Stomach (tissue), 4 donors: ENCODE measurements at regions not wholly inside any gene's neighbourhood (a gene's known extent, or its start where the extent isn't known, plus 50 kb on each side); places are given as distances from the start of the nearest gene placed in this dataset.

Experiments
- CTCF ChIP-seq, 7 experiments: fragments of 450-650 bp in 4 of 7; fragments of 200-600 bp in 3 of 7; sonication (generic) in 3 of 7; IDR thresholded peaks; one replicate each; pipeline ENCODE4 v1.5.1; 2016 to 2019; ENCODE audit warnings: antibody characterized with exemption in 7 of 7, control low read depth in 2 of 7, mild to moderate bottlenecking in 1 of 7
- EP300 ChIP-seq: sonication (generic); formaldehyde crosslinking; IDR thresholded peaks from one replicate; pipeline ENCODE4 v1.6.1; 2017; ENCODE audit warnings: antibody characterized with exemption
- POLR2A ChIP-seq, 4 donors: fragments of 450-650 bp; IDR thresholded peaks; one replicate each; pipeline ENCODE4 v1.6.1; 2016; ENCODE audit warnings: antibody characterized with exemption in 4 of 4, control low read depth in 2 of 4, mild to moderate bottlenecking in 1 of 4, moderate library complexity in 1 of 4

GRCh38 chr10:30786906-30787305, 157.4 kb upstream of the LYZL2 start:
- TF ChIP-seq CTCF (IDR thresholded peaks at IDR 0.05) (no peak), EP300 (no peak), POLR2A (IDR thresholded peaks at IDR 0.05) (no peak)
